Gastroesophageal sphincter (tissue), 3 donors: ENCODE measurements at regions not wholly inside any gene's neighbourhood (a gene's known extent, or its start where the extent isn't known, plus 50 kb on each side); places are given as distances from the start of the nearest gene placed in this dataset.

Source experiments
- EP300 ChIP-seq: sonication (generic); formaldehyde crosslinking; IDR thresholded peaks from one replicate; pipeline ENCODE4 v1.6.1; 2017; ENCODE audit warnings: antibody characterized with exemption, mild to moderate bottlenecking
- POLR2A ChIP-seq, 2 donors: fragments of 450-650 bp; IDR thresholded peaks; one replicate each; pipeline ENCODE4 v1.6.1; 2017; ENCODE audit warnings: antibody characterized with exemption in 2 of 2, mild to moderate bottlenecking in 2 of 2, moderate library complexity in 1 of 2
- POLR2AphosphoS5 ChIP-seq: sonication (generic); formaldehyde crosslinking; IDR thresholded peaks from one replicate; pipeline ENCODE4 v1.6.1; 2017; ENCODE audit warnings: antibody characterized with exemption
- TF ChIP-seq, protein P1 (sequence below), 4 experiments: fragments of 200-600 bp in 2 of 4; fragments of 450-650 bp in 2 of 4; sonication (generic) in 1 of 4; IDR thresholded peaks; one replicate each; pipeline ENCODE4 v1.5.1; 2017 to 2019; ENCODE audit warnings: antibody characterized with exemption in 4 of 4, mild to moderate bottlenecking in 2 of 4, moderate library complexity in 2 of 4

DNA sequence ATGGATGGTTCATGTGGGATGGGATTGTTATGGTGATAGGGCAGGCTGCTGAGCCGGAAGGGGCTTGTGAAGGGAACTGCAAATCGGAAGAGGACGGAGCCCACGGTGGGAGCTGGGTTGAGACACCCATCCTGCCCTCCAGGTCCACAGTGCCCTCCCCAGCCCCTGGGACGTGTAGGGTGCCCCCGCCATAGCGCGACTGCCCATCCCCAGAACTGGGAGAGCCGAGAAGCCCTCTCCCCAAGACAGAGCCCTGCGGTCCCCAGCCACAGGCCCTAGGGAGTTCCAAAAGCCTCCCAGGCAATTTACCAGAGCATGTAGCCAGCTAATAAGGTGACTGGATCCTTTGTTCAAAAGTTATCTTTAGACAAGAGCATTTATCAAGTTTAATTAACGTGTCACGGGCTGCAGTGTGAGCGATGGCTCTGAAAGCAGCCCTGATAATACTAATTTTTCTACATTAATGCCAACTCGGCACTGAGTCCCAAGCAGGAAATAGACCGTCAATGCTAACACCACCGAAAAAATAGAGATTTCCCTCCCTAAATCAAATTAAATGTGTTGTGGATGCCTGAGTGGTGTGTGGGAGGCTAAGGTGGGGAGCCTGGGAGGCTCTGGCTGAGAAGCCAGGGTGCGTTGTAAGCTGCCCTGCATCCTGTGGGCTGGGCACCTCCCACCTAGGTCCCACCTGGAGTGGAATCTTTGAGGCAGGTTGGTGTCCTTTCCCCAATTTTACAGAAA, 76.8 kb upstream of the RTL6 start:
- TF ChIP-seq POLR2AphosphoS5 (no peak), POLR2A (IDR thresholded peaks at IDR 0.05) (no peak), EP300 (no peak)
- TF ChIP-seq, protein P1, sequence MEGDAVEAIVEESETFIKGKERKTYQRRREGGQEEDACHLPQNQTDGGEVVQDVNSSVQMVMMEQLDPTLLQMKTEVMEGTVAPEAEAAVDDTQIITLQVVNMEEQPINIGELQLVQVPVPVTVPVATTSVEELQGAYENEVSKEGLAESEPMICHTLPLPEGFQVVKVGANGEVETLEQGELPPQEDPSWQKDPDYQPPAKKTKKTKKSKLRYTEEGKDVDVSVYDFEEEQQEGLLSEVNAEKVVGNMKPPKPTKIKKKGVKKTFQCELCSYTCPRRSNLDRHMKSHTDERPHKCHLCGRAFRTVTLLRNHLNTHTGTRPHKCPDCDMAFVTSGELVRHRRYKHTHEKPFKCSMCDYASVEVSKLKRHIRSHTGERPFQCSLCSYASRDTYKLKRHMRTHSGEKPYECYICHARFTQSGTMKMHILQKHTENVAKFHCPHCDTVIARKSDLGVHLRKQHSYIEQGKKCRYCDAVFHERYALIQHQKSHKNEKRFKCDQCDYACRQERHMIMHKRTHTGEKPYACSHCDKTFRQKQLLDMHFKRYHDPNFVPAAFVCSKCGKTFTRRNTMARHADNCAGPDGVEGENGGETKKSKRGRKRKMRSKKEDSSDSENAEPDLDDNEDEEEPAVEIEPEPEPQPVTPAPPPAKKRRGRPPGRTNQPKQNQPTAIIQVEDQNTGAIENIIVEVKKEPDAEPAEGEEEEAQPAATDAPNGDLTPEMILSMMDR (IDR thresholded peaks at IDR 0.05): no peak
